Ovary (tissue), 7 donors: ENCODE measurements at regions not wholly inside any gene's neighbourhood (a gene's known extent, or its start where the extent isn't known, plus 50 kb on each side); places are given as distances from the start of the nearest gene placed in this dataset.

Experiments
- DNase-seq, 5 donors: peaks; one replicate each; pipeline ENCODE4 v3.0.0-alpha.2; 2019 to 2020
- H3K27ac ChIP-seq, 2 donors: fragments of 200-600 bp; one replicate each; pipeline versions ENCODE4 v1.5.1 to v1.8.0; 2019 to 2022
- H3K27me3 ChIP-seq: fragments of 200-600 bp; one replicate; pipeline ENCODE4 v1.8.0; 2022
- H3K36me3 ChIP-seq: fragments of 200-600 bp; sonication (generic); one replicate; pipeline ENCODE4 v1.5.1; 2019
- H3K4me1 ChIP-seq: one replicate; pipeline ENCODE4 v1.8.1; 2013; ENCODE audit warnings: mild to moderate bottlenecking, moderate library complexity; ENCODE audit not compliant: insufficient read depth
- H3K4me3 ChIP-seq: fragments of 200-600 bp; sonication (generic); one replicate; pipeline ENCODE4 v1.5.1; 2017
- H3K9me3 ChIP-seq, 2 donors: fragments of 200-600 bp in 1 of 2; sonication (generic) in 1 of 2; one replicate each; pipeline versions ENCODE4 v1.5.1 to v1.8.1; 2013 to 2019; ENCODE audit warnings: mild to moderate bottlenecking in 1 of 2, moderate library complexity in 1 of 2
- EP300 ChIP-seq: sonication (generic); formaldehyde crosslinking; IDR thresholded peaks from one replicate; pipeline ENCODE4 v1.6.1; 2017; ENCODE audit warnings: antibody characterized with exemption
- POLR2A ChIP-seq: fragments of 450-650 bp; IDR thresholded peaks from one replicate; pipeline ENCODE4 v1.6.1; 2017; ENCODE audit warnings: antibody characterized with exemption, mild to moderate bottlenecking, moderate library complexity
- WGBS, 3 donors: extraction: QIAGEN DNeasy Blood & Tissue Kit in 1 of 3; methylation state at CpG; one replicate each; pipeline versions ENCODE4 v1.1.5 to v1.1.7; 2013 to 2017; 5-methylcytosine and 5-hydroxymethylcytosine counted together
- intact Hi-C, 4 donors: fragments of 100-400 bp; cut with DNase I; formaldehyde crosslinking; loops; one replicate each; pipeline versions ENCODE4 v1.11.0 to v1.15.1; 2022 to 2023
- TF ChIP-seq, protein P1 (sequence below), 3 donors: fragments of 450-650 bp in 2 of 3; fragments of 200-600 bp in 1 of 3; IDR thresholded peaks; one replicate each; pipeline versions ENCODE4 v1.5.1 to v1.8.0; 2016 to 2022; ENCODE audit warnings: antibody characterized with exemption in 3 of 3, mild to moderate bottlenecking in 1 of 3
- donor health status: DM: no; HTN: no; CAD: no; lungs with moderate emphysema.
- donor health status: DM: no; HTN: no; CAD: no.
- donor health status: Bipolar disorder and iron deficiency.
- donor health status: DM: no; HTN: no; CAD: no.
- donor health status: DM: yes; HTN: yes; CAD: no.

- peaks cover 2% of the 10 kb centered on the region for H3K4me1 ChIP-seq
- no peaks in the 10 kb centered on the region for H3K27me3 ChIP-seq
- TF ChIP-seq EP300, result no peak
- TF ChIP-seq, protein P1, sequence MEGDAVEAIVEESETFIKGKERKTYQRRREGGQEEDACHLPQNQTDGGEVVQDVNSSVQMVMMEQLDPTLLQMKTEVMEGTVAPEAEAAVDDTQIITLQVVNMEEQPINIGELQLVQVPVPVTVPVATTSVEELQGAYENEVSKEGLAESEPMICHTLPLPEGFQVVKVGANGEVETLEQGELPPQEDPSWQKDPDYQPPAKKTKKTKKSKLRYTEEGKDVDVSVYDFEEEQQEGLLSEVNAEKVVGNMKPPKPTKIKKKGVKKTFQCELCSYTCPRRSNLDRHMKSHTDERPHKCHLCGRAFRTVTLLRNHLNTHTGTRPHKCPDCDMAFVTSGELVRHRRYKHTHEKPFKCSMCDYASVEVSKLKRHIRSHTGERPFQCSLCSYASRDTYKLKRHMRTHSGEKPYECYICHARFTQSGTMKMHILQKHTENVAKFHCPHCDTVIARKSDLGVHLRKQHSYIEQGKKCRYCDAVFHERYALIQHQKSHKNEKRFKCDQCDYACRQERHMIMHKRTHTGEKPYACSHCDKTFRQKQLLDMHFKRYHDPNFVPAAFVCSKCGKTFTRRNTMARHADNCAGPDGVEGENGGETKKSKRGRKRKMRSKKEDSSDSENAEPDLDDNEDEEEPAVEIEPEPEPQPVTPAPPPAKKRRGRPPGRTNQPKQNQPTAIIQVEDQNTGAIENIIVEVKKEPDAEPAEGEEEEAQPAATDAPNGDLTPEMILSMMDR (IDR thresholded peaks at IDR 0.05), result no peak
- no peak for TF ChIP-seq POLR2A
- no peak overlapping the region for H3K27ac ChIP-seq
- DNase-seq, result no peak
- H3K9me3 ChIP-seq, result no peaks in the 10 kb centered on the region
- 26 to 66% (median 29%) methylated on average over 3 of the region's 3 CpGs for WGBS, 3 donors
- H3K36me3 ChIP-seq, result no peaks in the 10 kb centered on the region
- H3K4me3 ChIP-seq, result no peak overlapping the region
- intact Hi-C loops, result no loop called here
Observed at GRCh38 chr11:116460156-116460920, 312.4 kb downstream of the BUD13 start.

- H3K4me1 ChIP-seq, result peaks cover 2% of the 10 kb centered on the region
- 26 to 29% (median 28%) methylated on average over 13 of the region's 13 CpGs for WGBS, 3 donors
Observed at GRCh38 chr11:116459185-116460045, 313.4 kb downstream of the BUD13 start.

DNA sequence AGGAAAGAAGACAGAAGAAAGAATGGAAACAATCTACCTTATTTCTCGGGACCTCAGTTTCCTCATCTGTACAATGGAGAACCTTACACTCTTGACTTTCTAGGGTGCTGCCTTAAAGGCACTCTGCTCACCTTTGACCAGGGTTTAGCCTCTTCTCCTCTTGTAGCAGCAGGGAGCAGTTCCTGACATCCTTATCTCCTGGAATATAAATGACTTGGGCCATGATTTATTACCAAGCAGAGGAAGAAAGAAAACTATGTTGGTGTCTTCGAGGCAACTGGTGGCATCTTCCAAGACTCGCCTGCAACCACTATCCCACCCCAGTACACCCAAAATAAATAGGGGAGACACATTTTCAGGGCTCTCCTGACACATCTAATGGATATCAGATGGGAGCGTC lies 314.2 kb downstream of the BUD13 start:
- WGBS, 3 donors, result 84 to 87% (median 84%) methylated on average over 4 of the region's 4 CpGs
- peaks cover 2% of the 10 kb centered on the region for H3K4me1 ChIP-seq
- H3K36me3 ChIP-seq, result no peaks in the 10 kb centered on the region
- DNase-seq, result no peak
- intact Hi-C loops, result no loop called here
- H3K9me3 ChIP-seq, result no peaks in the 10 kb centered on the region
- no peak overlapping the region for H3K27ac ChIP-seq
- H3K27me3 ChIP-seq, result no peaks in the 10 kb centered on the region
- TF ChIP-seq, protein P1 (IDR thresholded peaks at IDR 0.05), result no peak
- TF ChIP-seq POLR2A, result no peak
- TF ChIP-seq EP300, result no peak
- H3K4me3 ChIP-seq, result no peak overlapping the region

More at GRCh38 chr11:116459185-116460045, 313.4 kb downstream of the BUD13 start:
- peak; percentile 24 to 69 (median 28) for DNase-seq
- no peak overlapping the region for H3K27ac ChIP-seq
- no peaks in the 10 kb centered on the region for H3K36me3 ChIP-seq
- no peak for TF ChIP-seq POLR2A
- no peak for TF ChIP-seq EP300
- TF ChIP-seq, protein P1 (IDR thresholded peaks at IDR 0.05), result no peak
- H3K9me3 ChIP-seq, result no peaks in the 10 kb centered on the region
- no peaks in the 10 kb centered on the region for H3K27me3 ChIP-seq
- no peak overlapping the region for H3K4me3 ChIP-seq
- intact Hi-C loops, result no loop called here

DNA sequence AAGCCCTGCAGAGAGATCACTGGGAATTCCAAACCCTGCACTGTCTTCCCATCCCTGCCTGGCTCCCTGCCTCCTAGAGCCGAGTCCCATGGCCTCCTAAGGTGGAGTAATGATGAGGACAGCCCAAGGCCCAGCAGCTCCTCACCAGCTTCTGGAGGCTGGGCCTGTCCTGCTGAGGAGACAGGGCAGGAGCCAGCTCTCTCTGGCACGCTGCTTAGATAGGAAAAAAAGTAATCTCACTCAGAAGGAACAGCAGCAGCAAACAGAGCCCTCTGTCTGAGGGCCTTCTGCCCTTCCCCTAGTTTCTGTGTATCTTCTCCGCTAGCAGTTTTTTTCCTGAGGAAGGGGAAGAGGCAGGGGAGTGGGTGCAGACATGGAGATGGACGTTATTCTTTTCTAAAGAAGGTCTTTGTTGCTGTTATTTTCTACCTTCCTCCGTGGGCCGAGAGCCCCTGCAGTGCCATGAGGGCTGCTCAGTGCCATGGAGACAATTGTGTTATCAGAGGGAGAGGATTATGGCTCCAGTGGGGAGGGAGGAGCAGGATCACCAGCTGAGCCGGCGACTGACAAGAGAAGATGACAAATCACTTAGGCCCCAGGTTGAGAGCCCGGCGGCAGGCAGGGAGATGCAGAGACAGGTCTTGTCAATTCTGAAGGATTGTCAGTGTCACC lies 315.3 kb downstream of the BUD13 start:
- no peak for DNase-seq
- Histone ChIP-seq H3K27me3 (no peaks in the 10 kb centered on the region), H3K4me3 (no peak overlapping the region), H3K9me3 (no peaks in the 10 kb centered on the region), H3K27ac (no peak overlapping the region), H3K4me1 (peaks cover 2% of the 10 kb centered on the region), H3K36me3 (no peaks in the 10 kb centered on the region)
- WGBS, 3 donors, result 88 to 94% (median 88%) methylated on average over 10 of the region's 10 CpGs
- intact Hi-C loops, result no loop called here
- TF ChIP-seq POLR2A (no peak), EP300 (no peak)
- TF ChIP-seq, protein P1 (IDR thresholded peaks at IDR 0.05), result no peak
